Lower leg skin (tissue), 3 donors: ENCODE measurements at regions not wholly inside any gene's neighbourhood (a gene's known extent, or its start where the extent isn't known, plus 50 kb on each side); places are given as distances from the start of the nearest gene placed in this dataset.

Experiments
- CTCF ChIP-seq, 3 donors: fragments of 450-650 bp; IDR thresholded peaks; one replicate each; pipeline ENCODE4 v1.5.1; 2016; ENCODE audit warnings: antibody characterized with exemption in 3 of 3, mild to moderate bottlenecking in 3 of 3, moderate library complexity in 2 of 3
- POLR2A ChIP-seq, 2 donors: fragments of 450-650 bp; IDR thresholded peaks; one replicate each; pipeline ENCODE4 v1.6.1; 2016 to 2017; ENCODE audit warnings: antibody characterized with exemption in 2 of 2, mild to moderate bottlenecking in 1 of 2, moderate library complexity in 1 of 2

DNA sequence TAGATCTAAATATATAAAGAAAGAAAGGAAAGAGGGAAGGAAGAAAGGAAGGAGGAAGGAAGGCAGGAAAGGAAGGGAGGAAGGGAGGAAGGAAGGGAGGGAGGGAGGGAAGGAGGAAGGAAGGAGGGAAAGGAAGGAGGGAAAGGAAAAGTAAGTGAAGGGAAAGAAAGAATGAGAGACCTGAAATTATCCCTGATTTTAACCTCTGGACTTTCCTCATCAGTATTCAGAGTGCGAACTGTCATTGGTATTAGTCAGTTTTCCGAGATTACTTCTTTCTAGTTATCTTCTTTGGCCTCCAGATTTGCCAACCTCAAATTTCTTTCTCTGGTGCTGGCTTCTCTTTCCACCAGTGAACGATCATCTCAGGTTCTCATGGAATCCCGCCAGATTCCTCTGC lies 215.5 kb upstream of the FN1 start:
- TF ChIP-seq CTCF (IDR thresholded peaks at IDR 0.05) (no peak), POLR2A (IDR thresholded peaks at IDR 0.05) (no peak)
